Bronchial epithelial cell (primary cell): ENCODE measurements at regions not wholly inside any gene's neighbourhood (a gene's known extent, or its start where the extent isn't known, plus 50 kb on each side); places are given as distances from the start of the nearest gene placed in this dataset.

Source experiments
- DNase-seq: peaks from one replicate; pipeline ENCODE4 v3.0.0-alpha.2; 2010; ENCODE audit warnings: low read depth
- FAIRE-seq: peaks from 2 replicates; lab custom pipeline; 2011; peaks lifted over from hg19 to GRCh38; lab: Jason Lieb, UNC
- H3K27me3 ChIP-seq: 2 replicates; pipeline ENCODE4 v1.5.1; 2011; ENCODE audit warnings: low read length; ENCODE audit not compliant: control insufficient read depth, insufficient read depth
- H3K36me3 ChIP-seq: 2 replicates; pipeline ENCODE4 v1.5.1; 2011; ENCODE audit warnings: low read length; ENCODE audit not compliant: control insufficient read depth, insufficient read depth
- H3K4me3 ChIP-seq: 2 replicates; pipeline ENCODE4 v1.5.1; 2011; ENCODE audit warnings: mild to moderate bottlenecking, low read depth, low read length, control low read depth
- TF ChIP-seq, protein P1 (sequence below): IDR thresholded peaks from 2 replicates; pipeline ENCODE4 v1.5.1; 2011; ENCODE audit warnings: mild to moderate bottlenecking, moderate library complexity, low read length, control low read depth, inconsistent platforms; ENCODE audit not compliant: insufficient read depth, severe bottlenecking

DNA sequence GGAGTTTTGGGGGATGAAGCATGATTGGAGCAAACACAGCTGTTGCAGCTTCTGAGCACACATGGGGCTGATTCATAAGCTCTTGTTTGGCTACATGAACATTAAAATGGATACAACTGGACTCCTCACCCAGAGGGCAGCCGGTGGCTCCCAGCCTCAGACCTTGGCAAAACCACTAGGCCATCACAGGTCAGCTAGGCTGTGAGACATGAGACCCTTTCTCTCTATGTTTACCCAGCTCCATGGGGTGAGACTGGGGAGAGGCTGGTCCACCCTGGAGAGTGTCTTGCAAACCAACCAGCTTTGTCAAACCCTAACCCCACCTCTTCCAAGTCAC lies 388.7 kb downstream of the PTPRU start:
- FAIRE-seq, result no peak
- no peaks in the 10 kb centered on the region for H3K27me3 ChIP-seq
- H3K4me3 ChIP-seq, result no peak overlapping the region
- DNase-seq, result no peak
- TF ChIP-seq, protein P1, sequence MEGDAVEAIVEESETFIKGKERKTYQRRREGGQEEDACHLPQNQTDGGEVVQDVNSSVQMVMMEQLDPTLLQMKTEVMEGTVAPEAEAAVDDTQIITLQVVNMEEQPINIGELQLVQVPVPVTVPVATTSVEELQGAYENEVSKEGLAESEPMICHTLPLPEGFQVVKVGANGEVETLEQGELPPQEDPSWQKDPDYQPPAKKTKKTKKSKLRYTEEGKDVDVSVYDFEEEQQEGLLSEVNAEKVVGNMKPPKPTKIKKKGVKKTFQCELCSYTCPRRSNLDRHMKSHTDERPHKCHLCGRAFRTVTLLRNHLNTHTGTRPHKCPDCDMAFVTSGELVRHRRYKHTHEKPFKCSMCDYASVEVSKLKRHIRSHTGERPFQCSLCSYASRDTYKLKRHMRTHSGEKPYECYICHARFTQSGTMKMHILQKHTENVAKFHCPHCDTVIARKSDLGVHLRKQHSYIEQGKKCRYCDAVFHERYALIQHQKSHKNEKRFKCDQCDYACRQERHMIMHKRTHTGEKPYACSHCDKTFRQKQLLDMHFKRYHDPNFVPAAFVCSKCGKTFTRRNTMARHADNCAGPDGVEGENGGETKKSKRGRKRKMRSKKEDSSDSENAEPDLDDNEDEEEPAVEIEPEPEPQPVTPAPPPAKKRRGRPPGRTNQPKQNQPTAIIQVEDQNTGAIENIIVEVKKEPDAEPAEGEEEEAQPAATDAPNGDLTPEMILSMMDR, result no peak
- H3K36me3 ChIP-seq, result no peaks in the 10 kb centered on the region

DNA sequence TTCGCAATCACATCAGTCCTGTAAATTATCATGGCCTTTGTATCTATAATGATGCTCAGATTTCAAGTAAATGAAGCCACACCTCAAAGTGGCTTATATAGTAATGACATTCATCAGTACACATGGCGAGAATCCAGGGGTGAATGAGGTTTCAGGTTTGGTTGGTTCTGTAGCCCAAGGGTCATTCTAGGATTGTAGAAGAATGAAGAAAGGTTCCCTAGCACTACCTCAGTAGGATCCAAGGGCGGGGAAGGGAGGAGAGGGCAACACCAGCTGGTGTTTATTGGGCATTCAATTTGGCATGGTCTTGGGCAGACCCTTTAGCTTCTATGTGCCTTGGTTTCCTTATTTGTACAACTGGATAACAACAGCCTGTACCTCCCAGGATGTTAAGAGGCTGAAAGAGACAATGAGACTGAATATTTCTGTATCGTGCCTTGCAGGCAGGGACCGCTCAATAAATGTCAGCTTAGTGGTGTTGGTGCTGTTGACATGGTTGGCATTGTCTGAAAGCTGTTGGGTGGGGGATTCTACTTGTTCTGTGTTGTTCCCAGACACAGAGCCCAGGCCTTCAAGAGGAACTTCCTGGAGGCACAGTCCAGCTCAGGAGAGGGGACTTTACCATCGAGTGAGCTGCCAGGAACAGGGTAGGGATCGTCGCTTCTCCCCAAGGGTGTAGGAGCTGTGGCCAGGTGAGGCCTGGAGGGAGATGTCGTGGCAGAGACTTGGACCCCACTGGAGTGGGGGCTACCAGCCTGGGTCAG lies 388.2 kb downstream of the PTPRU start:
- DNase-seq (no peak), FAIRE-seq (no peak)
- Histone ChIP-seq H3K4me3 (no peak overlapping the region), H3K36me3 (no peaks in the 10 kb centered on the region), H3K27me3 (no peaks in the 10 kb centered on the region)
- TF ChIP-seq, protein P1, result no peak

DNA sequence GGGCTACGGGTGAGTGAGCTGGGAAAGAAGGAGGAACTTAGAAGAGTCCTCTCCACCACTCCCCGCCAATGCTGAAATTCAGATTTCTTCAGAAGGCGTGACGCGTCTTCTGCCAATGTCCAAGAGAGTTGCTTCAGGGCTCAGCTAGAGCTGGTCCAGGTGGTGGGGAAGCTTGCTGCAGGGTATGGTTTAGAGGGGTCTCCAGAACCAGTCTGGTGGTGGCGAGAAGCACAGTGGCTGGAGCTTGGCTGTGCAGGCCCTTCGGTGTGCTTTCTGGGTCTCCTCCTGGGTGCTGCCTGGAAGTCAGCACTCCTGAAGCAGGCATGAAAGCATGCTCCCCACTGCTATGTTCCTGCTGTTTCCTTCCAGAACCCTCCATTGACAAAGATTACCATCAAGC lies 387.2 kb downstream of the PTPRU start:
- TF ChIP-seq, protein P1, result no peak
- DNase-seq, result no peak

DNA sequence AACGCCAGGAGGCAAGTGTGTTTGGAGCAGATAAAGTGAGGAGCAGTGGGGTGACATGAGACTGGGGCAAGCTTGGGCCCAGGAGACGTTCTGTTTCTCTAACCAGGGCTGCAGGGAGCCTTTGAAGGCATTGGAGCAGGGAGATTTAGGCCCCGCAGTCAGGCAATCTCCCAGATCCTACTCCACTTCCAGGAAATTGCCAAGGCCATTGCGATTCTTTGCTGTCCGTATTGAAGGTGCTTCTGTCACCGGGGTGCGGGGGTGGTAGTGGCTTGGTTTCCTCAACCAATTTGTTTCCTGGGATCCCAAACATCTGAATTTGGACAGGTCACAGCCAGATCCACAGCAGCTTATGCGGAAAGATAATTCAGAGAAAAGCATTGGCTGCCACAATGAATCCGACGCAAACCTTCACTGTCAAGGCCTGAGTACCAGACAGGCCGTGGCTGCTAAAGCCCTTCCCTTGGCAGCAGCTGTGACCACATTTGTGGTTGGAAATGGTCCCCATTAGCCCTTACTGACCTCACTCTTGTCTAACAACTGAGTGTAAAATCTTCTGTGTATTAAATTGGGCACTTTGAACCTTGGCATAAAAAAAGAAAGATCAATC lies 385.6 kb downstream of the PTPRU start:
- FAIRE-seq (no peak), DNase-seq (no peak)
- TF ChIP-seq, protein P1, result no peak
- Histone ChIP-seq H3K27me3 (no peaks in the 10 kb centered on the region), H3K36me3 (no peaks in the 10 kb centered on the region), H3K4me3 (no peak overlapping the region)

More for the DNA sequence above, 387.2 kb downstream of the PTPRU start:
- no peak for FAIRE-seq
- H3K4me3 ChIP-seq, result no peak overlapping the region
- H3K36me3 ChIP-seq, result no peaks in the 10 kb centered on the region
- H3K27me3 ChIP-seq, result no peaks in the 10 kb centered on the region

DNA sequence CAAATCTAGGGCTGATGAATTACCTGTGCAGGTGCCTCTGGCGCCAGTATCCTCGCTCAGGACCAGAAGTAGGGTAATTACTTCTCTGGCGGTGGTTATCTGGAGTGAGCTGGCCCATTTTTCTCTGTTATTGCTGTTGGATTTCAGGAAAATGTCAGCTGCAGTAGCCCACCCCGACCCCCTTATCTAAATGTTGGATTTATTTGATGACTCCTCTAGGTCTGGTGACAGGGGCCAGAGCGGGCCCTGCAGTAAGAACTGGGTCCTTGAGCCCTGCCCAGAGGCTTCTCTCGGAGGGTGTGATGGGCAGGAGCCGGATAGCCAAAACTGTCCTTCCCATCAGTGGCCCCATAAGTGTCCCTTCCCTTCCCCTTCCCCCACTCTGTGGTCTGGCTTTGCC lies 384.3 kb downstream of the PTPRU start:
- TF ChIP-seq, protein P1, result no peak
- FAIRE-seq (no peak), DNase-seq (no peak)
- no peak overlapping the region for H3K4me3 ChIP-seq
- H3K36me3 ChIP-seq, result no peaks in the 10 kb centered on the region
- no peaks in the 10 kb centered on the region for H3K27me3 ChIP-seq
